IMR-90 (cell line): ENCODE measurements at regions not wholly inside any gene's neighbourhood (a gene's known extent, or its start where the extent isn't known, plus 50 kb on each side); places are given as distances from the start of the nearest gene placed in this dataset.
A peak's percentile ranks its signal among the peaks of the same experiment; 100 is the strongest.

Experiments
- ATAC-seq: fragments of 200-7000 bp; cut with Tn5 transposase; 2 replicates; pipeline ENCODE4 v1.9.1; 2020; ENCODE audit warnings: low read depth, mild to moderate bottlenecking, moderate library complexity
- BruUV-seq: library from RNA; stranded (reverse); fragments of 400-500 nt; replicated peaks from 2 replicates; lab custom pipeline; 2021; lab: Mats Ljungman, UMichigan
- CTCF ChIA-PET: fragments of 300-600 bp; formaldehyde crosslinking; extraction: SDS; loops from one replicate; lab custom pipeline; 2021; ENCODE audit warnings: antibody characterized with exemption; lab: Yijun Ruan, JAX
- POLR2A ChIA-PET: fragments of 300-600 bp; sonication (Branson Sonifier 250); formaldehyde crosslinking; loops from one replicate; lab custom pipeline; 2022; ENCODE audit warnings: antibody characterized with exemption; ENCODE audit not compliant: unreplicated experiment; lab: Charles Lee
- DNase-seq: peaks from one replicate; pipeline ENCODE4 v3.0.0; 2013
- H2AFZ ChIP-seq: replicated peaks from 2 replicates; pipeline ENCODE3; 2013; ENCODE audit warnings: low read length, mild to moderate bottlenecking; ENCODE audit not compliant: poor library complexity
- H2AK5ac ChIP-seq: 2 replicates; pipeline ENCODE4 v1.6.1; 2013; ENCODE audit warnings: low read depth, low read length, inconsistent platforms
- H2AK9ac ChIP-seq: replicated peaks from 2 replicates; pipeline ENCODE3; 2013; ENCODE audit warnings: mild to moderate bottlenecking, low read depth, low read length, moderate library complexity; ENCODE audit not compliant: poor library complexity
- H2BK120ac ChIP-seq: 2 replicates; pipeline ENCODE4 v1.6.1; 2013; ENCODE audit warnings: low read depth, low read length, inconsistent platforms
- H2BK15ac ChIP-seq: 3 replicates; pipeline ENCODE4 v1.6.1; 2013; ENCODE audit warnings: low read depth, low read length, inconsistent platforms
- H2BK20ac ChIP-seq: 2 replicates; pipeline ENCODE4 v1.6.1; 2013; ENCODE audit warnings: low read depth, mild to moderate bottlenecking, inconsistent platforms, low read length, moderate library complexity
- H2BK5ac ChIP-seq: 2 replicates; pipeline ENCODE4 v1.6.1; 2013; ENCODE audit warnings: mild to moderate bottlenecking, low read depth, low read length, inconsistent platforms; ENCODE audit not compliant: poor library complexity, severe bottlenecking
- H3K14ac ChIP-seq: replicated peaks from 2 replicates; pipeline ENCODE4 v1.6.1; 2013; ENCODE audit warnings: low read depth, low read length, inconsistent platforms
- H3K18ac ChIP-seq: 2 replicates; pipeline ENCODE4 v1.6.1; 2013; ENCODE audit warnings: low read depth, low read length, control low read depth
- H3K23ac ChIP-seq: 2 replicates; pipeline ENCODE4 v1.6.1; 2013; ENCODE audit warnings: low read depth, low read length, inconsistent platforms
- H3K27ac ChIP-seq: 2 replicates; pipeline ENCODE4 v1.5.1; 2013; ENCODE audit warnings: mild to moderate bottlenecking, control low read depth, low read length; ENCODE audit not compliant: insufficient read depth
- H3K27me3 ChIP-seq: 2 replicates; pipeline ENCODE4 v1.6.1; 2013; ENCODE audit warnings: low read length; ENCODE audit not compliant: control insufficient read depth, insufficient read depth
- H3K36me3 ChIP-seq: 2 replicates; pipeline ENCODE4 v1.6.1; 2013; ENCODE audit warnings: low read length, mixed read lengths; ENCODE audit not compliant: control insufficient read depth, insufficient read depth
- H3K4ac ChIP-seq: 2 replicates; pipeline ENCODE4 v1.6.1; 2013; ENCODE audit warnings: low read depth, low read length, inconsistent platforms
- H3K4me1 ChIP-seq: 2 replicates; pipeline ENCODE4 v1.6.1; 2013; ENCODE audit warnings: low read length, mixed read lengths; ENCODE audit not compliant: control insufficient read depth, insufficient read depth
- H3K4me2 ChIP-seq: 2 replicates; pipeline ENCODE4 v1.6.1; 2013; ENCODE audit warnings: low read depth, mild to moderate bottlenecking, control low read depth, low read length, moderate library complexity
- H3K4me3 ChIP-seq: 2 replicates; pipeline ENCODE4 v1.5.1; 2013; ENCODE audit warnings: low read depth, mild to moderate bottlenecking, control low read depth, low read length, moderate library complexity; ENCODE audit not compliant: insufficient read depth
- H3K56ac ChIP-seq: 2 replicates; pipeline ENCODE4 v1.6.1; 2013; ENCODE audit warnings: low read length, inconsistent platforms; ENCODE audit not compliant: insufficient read depth; ENCODE audit errors: extremely low read depth
- H3K79me1 ChIP-seq, 2 experiments: 2 replicates each; pipeline ENCODE4 v1.6.1; 2013; ENCODE audit warnings: low read length in 2 of 2, inconsistent platforms in 1 of 2, low read depth in 1 of 2
- H3K9ac ChIP-seq: 2 replicates; pipeline ENCODE4 v1.6.1; 2013; ENCODE audit warnings: low read depth, low read length, control low read depth
- H3K9me1 ChIP-seq: 2 replicates; pipeline ENCODE4 v1.6.1; 2013; ENCODE audit warnings: low read length, inconsistent platforms; ENCODE audit not compliant: insufficient read depth
- H3K9me3 ChIP-seq: 2 replicates; pipeline ENCODE4 v1.6.1; 2013; ENCODE audit warnings: low read length; ENCODE audit not compliant: control insufficient read depth, insufficient read depth
- H4K20me1 ChIP-seq: 2 replicates; pipeline ENCODE4 v1.6.1; 2013; ENCODE audit warnings: low read length, inconsistent platforms; ENCODE audit not compliant: insufficient read depth
- H4K5ac ChIP-seq: 2 replicates; pipeline ENCODE4 v1.6.1; 2013; ENCODE audit warnings: mild to moderate bottlenecking, low read depth, low read length, control low read depth
- H4K8ac ChIP-seq, 2 experiments: 2 replicates each; pipeline ENCODE4 v1.6.1; 2013; ENCODE audit warnings: low read depth in 2 of 2, low read length in 2 of 2, control low read depth in 1 of 2, inconsistent platforms in 1 of 2
- H4K91ac ChIP-seq: 2 replicates; pipeline ENCODE4 v1.6.1; 2013; ENCODE audit warnings: low read depth, low read length, inconsistent platforms; ENCODE audit not compliant: insufficient read depth
- CEBPB ChIP-seq: IDR thresholded peaks from 2 replicates; pipeline ENCODE4 v1.6.1; 2012; ENCODE audit warnings: low read depth, low read length, improper control_type of control experiment
- FOS ChIP-seq: fragments of 150-350 bp; IDR thresholded peaks from 2 replicates; pipeline ENCODE4 v1.6.1; 2016; ENCODE audit warnings: low read depth, low read length
- MAZ ChIP-seq: IDR thresholded peaks from 2 replicates; pipeline ENCODE4 v1.6.1; 2012; ENCODE audit warnings: low read depth, mild to moderate bottlenecking, low read length, improper control_type of control experiment, moderate library complexity, borderline replicate concordance
- NFE2L2 ChIP-seq: fragments of 150-350 bp; IDR thresholded peaks from 2 replicates; pipeline ENCODE4 v1.6.1; 2016; ENCODE audit warnings: low read depth, mild to moderate bottlenecking, low read length
- POLR2A ChIP-seq: IDR thresholded peaks from 2 replicates; pipeline ENCODE4 v1.6.1; 2012; ENCODE audit warnings: mild to moderate bottlenecking, low read depth, low read length
- RCOR1 ChIP-seq: IDR thresholded peaks from 2 replicates; pipeline ENCODE4 v1.6.1; 2012; ENCODE audit warnings: mild to moderate bottlenecking, low read length, improper control_type of control experiment; ENCODE audit not compliant: insufficient replicate concordance
- WGBS, 2 experiments: methylation state at CpG; one replicate each; pipeline versions ENCODE4 v1.1.5 to v1.1.7; 2013; ENCODE audit warnings: missing lambda C conversion rate in 2 of 2; ENCODE audit not compliant: insufficient read length in 1 of 2; ENCODE audit errors: extremely low coverage in 2 of 2; 5-methylcytosine and 5-hydroxymethylcytosine counted together
- dilution Hi-C: fragments of 300-500 bp; cut with HindIII; formaldehyde crosslinking; loops from one replicate; pipeline ENCODE4 v1.14.3; 2018; ENCODE audit warnings: low sequenced_read_pairs; ENCODE audit not compliant: unreplicated experiment
- in situ Hi-C: fragments of 300-500 bp; cut with MboI; formaldehyde crosslinking; loops from 3 replicates; pipeline ENCODE4 v1.14.3; 2019; ENCODE audit warnings: low sequenced_read_pairs, inconsistent platforms, mixed read lengths
- intact Hi-C: fragments of 100-400 bp; cut with micrococcal nuclease; formaldehyde crosslinking; loops from 2 replicates; pipeline ENCODE4 v1.10.0; 2022
- TF ChIP-seq, protein P1 (sequence below): conservative IDR thresholded peaks from 2 replicates; pipeline ENCODE4 v1.5.1; 2012; ENCODE audit warnings: mild to moderate bottlenecking, low read depth, low read length, improper control_type of control experiment
- TF ChIP-seq, protein P2 (sequence below): fragments of 150-350 bp; IDR thresholded peaks from 2 replicates; pipeline ENCODE4 v1.6.1; 2016; ENCODE audit warnings: low read depth, mild to moderate bottlenecking, low read length, moderate library complexity, borderline replicate concordance

DNA sequence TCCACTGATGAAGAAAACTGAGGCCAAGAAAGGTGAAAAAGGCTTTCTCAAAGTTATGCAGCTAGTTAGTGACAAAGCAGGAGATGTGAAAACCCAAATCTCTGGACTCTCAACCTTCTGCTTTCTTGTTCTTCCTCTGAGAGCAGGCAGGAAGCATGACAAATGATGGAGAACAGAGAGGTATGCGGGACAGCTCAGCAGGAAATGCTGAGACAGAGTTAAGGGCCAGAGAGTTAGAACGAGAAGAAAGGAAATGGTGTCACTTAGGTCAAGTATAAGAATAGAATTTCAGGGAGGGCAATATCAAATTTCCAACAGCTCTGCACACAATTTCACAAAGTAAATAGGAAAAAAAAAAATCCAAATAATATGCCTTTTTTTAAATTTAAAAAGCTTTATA, 67.6 kb upstream of the ARHGAP42 start:
- no peak overlapping the region for H2AK9ac ChIP-seq
- DNase-seq (peak; percentile 58), ATAC-seq (peak; percentile 61; the same call in 1 of the 2 replicates)
- H3K4me1 ChIP-seq, result peaks cover 3% of the 10 kb centered on the region
- peak overlapping the region; percentile 35; the same call in 1 of the 2 replicates for H3K23ac ChIP-seq
- H3K4me2 ChIP-seq, result peak overlapping the region; percentile 47; the same call in 1 of the 2 replicates
- no peak overlapping the region for H4K91ac ChIP-seq
- peak overlapping the region; percentile 75; the same call in 1 of the 2 replicates for H2BK20ac ChIP-seq
- no peaks in the 10 kb centered on the region for H3K9me1 ChIP-seq
- H4K8ac ChIP-seq, result peak overlapping the region in 1 of 2 experiments; percentile 72; a peak in 1 of 4 replicates
- no peak overlapping the region for H3K27ac ChIP-seq
- ChIA-PET CTCF (interaction anchor here (0.6 to 0.8 kb wide), 2 partner anchors 15 to 1079 kb away, joined by 3 read pairs; no protein-coding TSS in a partner anchor), POLR2A (no interaction called here)
- H2AK5ac ChIP-seq, result no peak overlapping the region
- peak overlapping the region; percentile 76 for H2BK120ac ChIP-seq
- H3K4me3 ChIP-seq, result no peak overlapping the region
- no peaks in the 10 kb centered on the region for H3K79me1 ChIP-seq
- no peaks in the 10 kb centered on the region for H4K20me1 ChIP-seq
- no peaks in the 10 kb centered on the region for H3K27me3 ChIP-seq
- peak overlapping the region; percentile 60; the same call in 1 of the 2 replicates for H3K14ac ChIP-seq
- peaks cover 11% of the 10 kb centered on the region for H3K9me3 ChIP-seq
- dilution Hi-C loops, result no loop called here
- no peak overlapping the region for H3K9ac ChIP-seq
- peak overlapping the region; percentile 22; the same call in 1 of the 2 replicates for H3K4ac ChIP-seq
- in situ Hi-C loops, result no loop called here
- TF ChIP-seq POLR2A (no peak), FOS (no peak), RCOR1 (no peak), NFE2L2 (no peak), CEBPB (no peak), MAZ (no peak)
- TF ChIP-seq, protein P1, sequence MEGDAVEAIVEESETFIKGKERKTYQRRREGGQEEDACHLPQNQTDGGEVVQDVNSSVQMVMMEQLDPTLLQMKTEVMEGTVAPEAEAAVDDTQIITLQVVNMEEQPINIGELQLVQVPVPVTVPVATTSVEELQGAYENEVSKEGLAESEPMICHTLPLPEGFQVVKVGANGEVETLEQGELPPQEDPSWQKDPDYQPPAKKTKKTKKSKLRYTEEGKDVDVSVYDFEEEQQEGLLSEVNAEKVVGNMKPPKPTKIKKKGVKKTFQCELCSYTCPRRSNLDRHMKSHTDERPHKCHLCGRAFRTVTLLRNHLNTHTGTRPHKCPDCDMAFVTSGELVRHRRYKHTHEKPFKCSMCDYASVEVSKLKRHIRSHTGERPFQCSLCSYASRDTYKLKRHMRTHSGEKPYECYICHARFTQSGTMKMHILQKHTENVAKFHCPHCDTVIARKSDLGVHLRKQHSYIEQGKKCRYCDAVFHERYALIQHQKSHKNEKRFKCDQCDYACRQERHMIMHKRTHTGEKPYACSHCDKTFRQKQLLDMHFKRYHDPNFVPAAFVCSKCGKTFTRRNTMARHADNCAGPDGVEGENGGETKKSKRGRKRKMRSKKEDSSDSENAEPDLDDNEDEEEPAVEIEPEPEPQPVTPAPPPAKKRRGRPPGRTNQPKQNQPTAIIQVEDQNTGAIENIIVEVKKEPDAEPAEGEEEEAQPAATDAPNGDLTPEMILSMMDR, result no peak
- TF ChIP-seq, protein P2, sequence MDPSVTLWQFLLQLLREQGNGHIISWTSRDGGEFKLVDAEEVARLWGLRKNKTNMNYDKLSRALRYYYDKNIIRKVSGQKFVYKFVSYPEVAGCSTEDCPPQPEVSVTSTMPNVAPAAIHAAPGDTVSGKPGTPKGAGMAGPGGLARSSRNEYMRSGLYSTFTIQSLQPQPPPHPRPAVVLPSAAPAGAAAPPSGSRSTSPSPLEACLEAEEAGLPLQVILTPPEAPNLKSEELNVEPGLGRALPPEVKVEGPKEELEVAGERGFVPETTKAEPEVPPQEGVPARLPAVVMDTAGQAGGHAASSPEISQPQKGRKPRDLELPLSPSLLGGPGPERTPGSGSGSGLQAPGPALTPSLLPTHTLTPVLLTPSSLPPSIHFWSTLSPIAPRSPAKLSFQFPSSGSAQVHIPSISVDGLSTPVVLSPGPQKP, result no peak
- no peaks in the 10 kb centered on the region for H3K36me3 ChIP-seq
- H2BK5ac ChIP-seq, result peak overlapping the region; percentile 58
- no peak overlapping the region for H3K18ac ChIP-seq
- H4K5ac ChIP-seq, result no peak overlapping the region
- H3K56ac ChIP-seq, result 0 out of 2 replicates have a peak overlapping the region, but pooled peaks have one; percentile 4
- no TSS peak for BruUV-seq
- 0 out of 3 replicates have a peak overlapping the region, but pooled peaks have one; percentile 9 for H2BK15ac ChIP-seq
- intact Hi-C loops, result no loop called here
- WGBS, 2 experiments, result no CpG with 5 or more reads among the region's 2 CpGs
- peak overlapping the region; percentile 68 for H2AFZ ChIP-seq
